ENCODE measurements at regions not wholly inside any gene's neighbourhood (a gene's known extent, or its start where the extent isn't known, plus 50 kb on each side); places are given as distances from the start of the nearest gene placed in this dataset.

GRCh38 chr11:56852131-56852530 is 103.6 kb upstream of the OR9G4 start:
- intact Hi-C loops (cut with DNase I): no loop called here
- WGBS: 88% methylated on average over 1 of the region's 1 CpG
- no peak for DNase-seq (ENCODE audit: extremely low spot score)
- H3K27ac ChIP-seq (replicated peaks in 1 of 4): no peak overlapping the region
- TF ChIP-seq EP300 (IDR thresholded peaks at IDR 0.05) (no peak), POLR2AphosphoS5 (IDR thresholded peaks at IDR 0.05) (no peak), CTCF (IDR thresholded peaks at IDR 0.05) (no peak), POLR2A (IDR thresholded peaks at IDR 0.05; ENCODE audit: low read depth) (no peak)
- no peaks in the 10 kb centered on the region for H3K4me1 ChIP-seq
- H3K27me3 ChIP-seq: no peaks in the 10 kb centered on the region
- H3K4me3 ChIP-seq: no peak overlapping the region
- H3K36me3 ChIP-seq: no peaks in the 10 kb centered on the region
- H3K9me3 ChIP-seq: no peaks in the 10 kb centered on the region

DNA sequence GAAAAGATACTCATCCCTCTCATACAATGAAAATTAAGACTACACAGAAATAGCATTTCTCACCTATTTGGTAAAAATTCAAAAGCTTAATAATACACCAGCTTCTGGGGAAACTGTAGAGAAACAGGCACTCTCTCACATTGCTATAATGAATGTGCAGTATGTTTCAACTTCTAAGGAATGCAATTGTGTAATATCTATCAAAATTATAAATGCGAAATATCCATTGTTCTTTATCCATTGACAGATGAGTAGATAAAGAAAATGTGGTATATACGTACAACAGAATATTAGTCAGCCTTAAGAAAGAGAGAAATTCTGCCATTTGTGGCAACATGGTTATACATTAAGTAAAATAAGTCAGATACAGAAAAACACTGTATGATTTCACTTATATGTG is 101.4 kb upstream of the OR9G4 start:
- Histone ChIP-seq H3K4me3 (no peak overlapping the region), H3K27me3 (peaks cover 0 to 8% (median 2%) of the 10 kb centered on the region in 4 donors), H3K4me1 (no peaks in the 10 kb centered on the region), H3K36me3 (no peaks in the 10 kb centered on the region), H3K27ac (replicated peaks in 1 of 4) (no peak overlapping the region), H3K9me3 (no peaks in the 10 kb centered on the region)
- no peak for DNase-seq (ENCODE audit: extremely low spot score)
- 83% methylated on average over 2 of the region's 2 CpGs for WGBS
- no peak for TF ChIP-seq CTCF (IDR thresholded peaks at IDR 0.05)
- no peak for TF ChIP-seq POLR2AphosphoS5 (IDR thresholded peaks at IDR 0.05)
- no peak for TF ChIP-seq EP300 (IDR thresholded peaks at IDR 0.05)
- no peak for TF ChIP-seq POLR2A (IDR thresholded peaks at IDR 0.05; ENCODE audit: low read depth)
- intact Hi-C loops (cut with DNase I): no loop called here

- Histone ChIP-seq H3K4me1 (no peaks in the 10 kb centered on the region), H3K36me3 (no peaks in the 10 kb centered on the region), H3K4me3 (no peak overlapping the region), H3K9me3 (no peaks in the 10 kb centered on the region), H3K27me3 (peaks cover 0 to 10% (median 2%) of the 10 kb centered on the region in 4 donors), H3K27ac (replicated peaks in 1 of 4) (no peak overlapping the region)
- intact Hi-C loops (cut with DNase I): no loop called here
- no peak for TF ChIP-seq CTCF (IDR thresholded peaks at IDR 0.05)
- TF ChIP-seq EP300 (IDR thresholded peaks at IDR 0.05): no peak
- TF ChIP-seq POLR2AphosphoS5 (IDR thresholded peaks at IDR 0.05): no peak
- no peak for TF ChIP-seq POLR2A (IDR thresholded peaks at IDR 0.05; ENCODE audit: low read depth)
- no peak for DNase-seq (ENCODE audit: extremely low spot score)
Observed at GRCh38 chr11:56849250-56849649, 100.8 kb upstream of the OR9G4 start.

DNA sequence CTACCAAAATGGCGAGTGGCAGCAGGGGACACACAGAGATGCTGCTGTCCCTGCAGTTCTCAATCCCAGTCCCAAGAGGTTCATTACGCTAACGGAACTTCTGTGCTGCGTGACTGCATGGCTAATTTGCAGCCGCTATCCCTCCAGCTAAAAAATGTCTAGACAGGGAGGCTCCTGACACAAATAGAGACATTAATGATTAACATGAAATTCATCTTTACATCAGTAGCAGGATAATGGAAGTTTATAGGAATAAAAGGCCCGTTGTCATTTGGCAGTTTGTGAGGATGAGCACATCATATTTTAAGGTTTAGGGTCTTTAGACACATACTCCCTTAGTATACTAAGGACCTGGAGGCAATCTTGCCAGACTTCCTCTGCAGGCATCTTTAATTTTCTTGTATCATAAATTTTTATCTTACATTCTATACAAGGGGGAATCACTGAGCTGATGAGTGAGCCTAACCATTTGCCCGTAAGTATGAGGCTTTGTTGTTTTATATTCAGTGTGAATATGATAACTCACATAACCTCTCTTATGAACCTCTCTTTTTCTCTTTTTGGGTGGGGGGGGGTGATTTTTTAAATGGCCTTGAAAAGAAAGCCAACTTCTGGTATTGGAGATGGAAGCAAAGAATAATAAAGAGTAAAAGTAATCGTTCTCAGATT is 99.8 kb upstream of the OR9G4 start:
- no peaks in the 10 kb centered on the region for H3K4me1 ChIP-seq
- peaks cover 0 to 10% (median 2%) of the 10 kb centered on the region in 4 donors for H3K27me3 ChIP-seq
- TF ChIP-seq EP300 (IDR thresholded peaks at IDR 0.05): no peak
- no peak overlapping the region for H3K4me3 ChIP-seq
- intact Hi-C loops (cut with DNase I): no loop called here
- H3K27ac ChIP-seq (replicated peaks in 1 of 4): no peak overlapping the region
- H3K36me3 ChIP-seq: no peaks in the 10 kb centered on the region
- no peak for DNase-seq (ENCODE audit: extremely low spot score)
- no peaks in the 10 kb centered on the region for H3K9me3 ChIP-seq
- WGBS: 57% methylated on average over 8 of the region's 8 CpGs

- 66% methylated on average over 8 of the region's 8 CpGs for WGBS
- Histone ChIP-seq H3K36me3 (no peaks in the 10 kb centered on the region), H3K4me3 (no peak overlapping the region), H3K4me1 (no peaks in the 10 kb centered on the region), H3K9me3 (no peaks in the 10 kb centered on the region), H3K27ac (replicated peaks in 1 of 4) (no peak overlapping the region), H3K27me3 (peaks cover 0 to 10% (median 2%) of the 10 kb centered on the region in 4 donors)
- DNase-seq (ENCODE audit: extremely low spot score): no peak
- intact Hi-C loops (cut with DNase I): no loop called here
- TF ChIP-seq CTCF (IDR thresholded peaks at IDR 0.05): no peak
- no peak for TF ChIP-seq POLR2A (IDR thresholded peaks at IDR 0.05; ENCODE audit: low read depth)
- TF ChIP-seq POLR2AphosphoS5 (IDR thresholded peaks at IDR 0.05): no peak
- TF ChIP-seq EP300 (IDR thresholded peaks at IDR 0.05): no peak
Observed at GRCh38 chr11:56846631-56847576, 98.4 kb upstream of the OR9G4 start.

All from esophagus muscularis mucosa (tissue), 4 donors.